GM03348 (cell line): ENCODE measurements at regions not wholly inside any gene's neighbourhood (a gene's known extent, or its start where the extent isn't known, plus 50 kb on each side); places are given as distances from the start of the nearest gene placed in this dataset.

Experiments used
- DNase-seq: peaks from one replicate; pipeline ENCODE4 v3.0.0; 2012; ENCODE audit warnings: low spot score

DNA sequence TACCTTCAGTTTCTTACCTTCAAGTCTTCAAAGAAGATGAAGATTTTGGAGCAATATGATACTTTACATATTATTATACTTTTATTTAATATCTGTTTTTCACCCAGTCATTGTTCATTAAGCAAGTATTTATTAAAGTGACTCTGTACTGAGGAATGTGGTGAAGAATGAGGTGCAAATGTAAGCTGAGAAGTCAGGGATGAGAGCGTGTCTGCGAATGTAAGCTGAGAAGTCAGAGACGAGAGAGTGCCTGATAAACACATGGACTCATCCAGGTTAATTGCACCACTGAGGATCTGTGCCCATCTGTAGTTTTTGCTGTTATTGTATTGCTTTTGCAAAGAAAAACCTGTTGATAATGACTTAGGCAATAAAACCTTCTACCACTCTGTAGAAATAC is 211.9 kb upstream of the FAR2 start:
- peak; percentile 54 for DNase-seq

- DNase-seq, result no peak
Measured at GRCh38 chr12:28938056-28938455, 211.0 kb upstream of the FAR2 start.

- no peak for DNase-seq
Measured at GRCh38 chr12:28938581-28939235, 210.4 kb upstream of the FAR2 start.

- no peak for DNase-seq
Measured at GRCh38 chr12:28939427-28939826, 209.7 kb upstream of the FAR2 start.

DNA sequence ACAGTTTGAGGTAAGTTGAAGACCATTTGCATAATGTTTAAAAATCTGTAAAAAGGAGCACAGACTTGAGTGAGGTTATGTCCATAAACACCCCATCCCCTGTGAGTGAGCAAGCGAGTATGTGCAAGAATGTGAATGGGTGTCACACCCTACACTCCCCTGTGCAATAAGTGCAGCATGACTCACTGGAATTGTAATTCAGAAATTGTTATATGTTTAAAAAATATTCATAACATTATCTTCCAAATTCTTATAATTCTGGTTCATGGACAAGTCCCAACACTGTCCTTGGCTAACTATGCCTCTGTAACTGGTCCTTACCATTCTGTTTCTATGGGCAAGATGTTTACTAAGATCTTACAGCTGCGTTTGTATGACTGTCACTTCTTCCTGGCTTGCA is 207.8 kb upstream of the FAR2 start:
- DNase-seq, result peak; percentile 45

DNA sequence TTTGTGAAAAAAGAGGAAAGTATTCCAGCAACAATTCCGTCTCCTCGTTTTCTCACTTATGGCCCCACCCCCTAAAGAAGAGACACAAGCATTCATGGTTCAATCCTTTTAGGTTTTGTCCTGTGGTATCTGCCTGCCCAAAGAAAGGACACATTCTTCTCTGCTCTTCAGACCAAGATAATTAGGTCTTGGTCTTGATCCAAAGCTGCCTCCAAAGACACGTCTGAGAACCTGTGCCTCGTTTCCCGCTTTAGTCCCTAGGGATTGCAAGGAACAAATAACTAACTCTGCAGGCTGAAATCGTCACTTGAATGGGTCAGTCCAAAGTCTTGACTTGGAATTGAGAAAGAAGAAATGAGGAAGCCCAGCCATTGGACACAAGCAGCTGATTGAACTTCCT is 202.7 kb upstream of the FAR2 start:
- DNase-seq, result no peak

DNA sequence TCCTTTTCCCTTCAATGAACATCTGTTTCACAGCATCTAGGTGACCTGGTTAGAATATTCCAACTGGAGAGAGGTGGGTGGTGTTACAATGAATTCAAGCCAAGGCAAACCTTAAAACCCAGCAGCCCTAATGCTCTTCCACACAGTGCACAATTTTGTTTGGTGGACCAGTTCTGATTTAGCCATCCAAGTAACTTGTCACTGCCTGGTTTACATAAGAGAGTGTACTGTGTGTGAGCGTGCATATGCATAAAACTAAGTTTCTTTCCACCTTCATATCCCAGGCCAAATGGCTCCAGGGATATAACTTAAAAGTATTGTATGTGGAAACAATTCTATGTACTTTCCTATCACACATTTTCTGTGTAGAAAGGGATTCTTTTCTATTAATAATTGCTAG is 200.4 kb upstream of the FAR2 start:
- no peak for DNase-seq

GRCh38 chr12:28949184-28949583 is 199.9 kb upstream of the FAR2 start:
- DNase-seq, result no peak

- no peak for DNase-seq
Measured at GRCh38 chr12:28950049-28950448, 199.0 kb upstream of the FAR2 start.

DNA sequence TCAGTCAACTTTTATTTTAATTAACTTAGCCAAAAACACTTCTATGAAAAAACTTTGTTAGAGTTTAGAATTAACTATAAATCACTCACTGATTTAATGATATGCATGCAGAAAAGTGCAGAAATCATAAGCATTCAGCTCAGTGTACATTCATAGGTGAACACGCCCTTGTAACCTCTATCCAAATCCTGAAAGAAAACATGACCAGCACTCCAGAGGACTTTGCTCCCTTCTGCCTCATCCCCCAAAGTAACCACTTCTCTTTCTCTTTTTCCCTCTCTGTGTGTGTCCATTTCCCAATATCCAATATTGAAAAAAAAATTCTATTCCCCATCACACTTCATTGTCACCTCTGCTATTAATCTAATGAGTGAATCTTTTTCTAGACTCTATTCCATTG is 197.1 kb upstream of the FAR2 start:
- DNase-seq, result no peak

DNA sequence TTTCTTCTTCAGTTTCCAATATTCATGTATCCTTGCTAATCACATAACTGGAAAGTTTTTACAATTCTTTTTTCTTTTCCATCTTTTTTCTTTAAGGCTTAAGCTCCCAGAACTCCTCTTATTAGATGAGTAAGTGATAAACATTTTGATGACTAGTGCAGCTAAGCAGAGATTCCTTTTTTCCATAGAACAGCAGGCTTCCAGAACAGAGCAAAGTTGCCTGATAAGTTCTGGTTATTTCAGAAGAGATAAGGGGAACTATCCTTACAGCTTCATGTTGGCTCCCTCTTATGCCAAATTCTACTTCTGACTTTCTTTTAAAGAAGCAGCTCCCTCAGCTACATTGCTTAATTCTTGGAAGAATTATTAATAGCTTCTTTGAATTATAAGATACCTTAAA is 194.7 kb upstream of the FAR2 start:
- DNase-seq, result no peak

DNA sequence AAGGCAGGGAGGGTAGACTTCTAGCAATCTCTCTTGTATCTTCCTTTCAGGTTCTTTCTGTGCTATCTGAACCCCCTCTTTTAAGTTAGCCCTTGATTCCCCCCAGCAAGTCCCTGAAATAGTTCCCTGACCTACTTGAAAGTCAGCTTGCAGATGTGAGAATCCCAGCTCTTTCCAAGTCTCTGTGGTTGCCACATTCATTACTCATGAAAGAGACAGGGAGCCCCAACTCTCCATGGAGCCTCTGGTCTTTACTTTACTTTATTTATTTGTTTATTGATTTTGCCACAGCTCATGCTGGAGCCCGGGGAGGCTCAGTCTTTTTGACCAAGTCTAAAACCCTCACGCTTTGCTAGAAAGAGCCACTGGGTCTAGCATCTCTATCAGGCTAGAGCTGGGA is 193.6 kb upstream of the FAR2 start:
- DNase-seq, result peak; percentile 15

DNA sequence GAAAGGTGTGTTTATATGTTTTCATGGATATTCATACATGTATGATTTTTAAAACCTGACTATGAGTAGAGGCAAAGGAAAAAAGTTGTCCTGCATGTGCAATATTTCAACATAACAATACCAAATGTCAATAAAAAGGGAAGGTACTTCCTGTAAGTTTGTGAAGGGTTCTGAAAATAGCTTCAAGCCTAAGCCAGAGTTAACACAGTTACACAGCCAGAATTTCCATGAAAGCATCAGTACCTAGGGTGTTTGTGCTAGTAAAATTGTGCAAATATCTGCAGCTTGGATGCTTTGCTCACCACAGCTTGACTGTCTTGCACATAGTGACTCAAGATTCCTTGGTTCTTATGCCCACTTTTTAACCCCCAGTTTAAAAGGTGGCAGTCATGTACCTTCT is 193.1 kb upstream of the FAR2 start:
- DNase-seq, result no peak

GRCh38 chr12:28958553-28959195 is 190.4 kb upstream of the FAR2 start:
- DNase-seq, result peak; percentile 16

DNA sequence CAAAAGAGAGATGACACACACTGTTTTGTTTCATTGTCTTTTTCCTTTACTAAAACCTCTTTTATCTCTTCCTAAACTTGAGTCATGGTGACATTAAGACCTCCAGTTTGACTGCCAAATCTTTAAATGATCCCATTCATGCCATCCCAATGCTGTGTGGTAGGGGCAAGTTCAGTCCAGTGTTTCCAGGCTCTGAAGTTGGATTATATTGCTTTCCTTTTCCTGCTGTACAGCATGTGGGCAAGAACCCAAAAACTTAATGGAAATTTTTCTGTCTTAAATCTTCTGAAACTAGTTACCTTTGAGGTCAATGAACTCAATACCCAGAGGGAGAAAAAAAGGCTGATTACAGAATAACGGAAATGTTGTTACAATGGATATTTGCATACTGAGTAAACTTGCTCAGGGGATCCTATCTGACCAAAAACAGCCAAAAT is 187.1 kb upstream of the FAR2 start:
- DNase-seq, result no peak

DNA sequence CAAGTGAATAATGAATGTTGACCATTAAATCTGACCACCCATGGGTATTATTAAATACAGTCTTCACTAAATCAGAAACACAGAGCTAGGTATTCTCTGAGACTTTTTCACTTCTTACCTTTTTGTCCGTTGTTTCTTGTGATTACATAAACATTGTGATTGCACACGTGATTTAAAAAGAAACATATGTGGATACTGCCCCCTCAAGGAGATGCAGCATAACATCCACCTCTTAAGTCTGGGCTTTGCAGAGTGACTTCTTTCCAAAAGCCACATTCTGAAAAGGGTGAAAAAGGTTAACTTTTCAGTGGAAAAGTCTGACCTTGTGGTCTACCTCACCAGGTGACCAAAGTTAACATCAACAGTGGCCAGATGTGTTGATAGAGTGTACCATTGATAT is 185.5 kb upstream of the FAR2 start:
- peak; percentile 23 for DNase-seq

GRCh38 chr12:28966046-28966780 is 182.9 kb upstream of the FAR2 start:
- no peak for DNase-seq

GRCh38 chr12:28967426-28967825 is 181.7 kb upstream of the FAR2 start:
- DNase-seq, result no peak

- no peak for DNase-seq
Measured at GRCh38 chr12:28973491-28973890, 175.6 kb upstream of the FAR2 start.

- DNase-seq, result no peak
Measured at GRCh38 chr12:28974166-28974565, 174.9 kb upstream of the FAR2 start.

DNA sequence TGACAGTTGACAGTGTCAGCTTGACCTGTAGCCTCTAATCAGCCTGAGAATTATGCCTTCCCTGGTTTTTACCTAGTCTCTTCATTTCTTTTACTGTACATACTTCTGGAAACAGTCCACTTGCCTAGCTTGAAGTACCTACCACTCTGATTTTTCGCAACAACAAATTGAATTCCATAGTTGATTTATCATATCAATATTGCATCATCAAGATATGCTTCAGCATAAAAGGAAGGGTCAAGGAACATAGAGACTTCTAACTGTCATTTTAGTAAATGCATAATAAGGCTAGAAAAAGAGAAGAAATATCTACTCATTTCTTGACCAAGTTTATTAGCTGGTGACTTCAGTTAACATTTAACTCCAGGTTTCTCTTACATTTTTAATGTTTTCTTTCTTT is 174.2 kb upstream of the FAR2 start:
- DNase-seq, result no peak

DNA sequence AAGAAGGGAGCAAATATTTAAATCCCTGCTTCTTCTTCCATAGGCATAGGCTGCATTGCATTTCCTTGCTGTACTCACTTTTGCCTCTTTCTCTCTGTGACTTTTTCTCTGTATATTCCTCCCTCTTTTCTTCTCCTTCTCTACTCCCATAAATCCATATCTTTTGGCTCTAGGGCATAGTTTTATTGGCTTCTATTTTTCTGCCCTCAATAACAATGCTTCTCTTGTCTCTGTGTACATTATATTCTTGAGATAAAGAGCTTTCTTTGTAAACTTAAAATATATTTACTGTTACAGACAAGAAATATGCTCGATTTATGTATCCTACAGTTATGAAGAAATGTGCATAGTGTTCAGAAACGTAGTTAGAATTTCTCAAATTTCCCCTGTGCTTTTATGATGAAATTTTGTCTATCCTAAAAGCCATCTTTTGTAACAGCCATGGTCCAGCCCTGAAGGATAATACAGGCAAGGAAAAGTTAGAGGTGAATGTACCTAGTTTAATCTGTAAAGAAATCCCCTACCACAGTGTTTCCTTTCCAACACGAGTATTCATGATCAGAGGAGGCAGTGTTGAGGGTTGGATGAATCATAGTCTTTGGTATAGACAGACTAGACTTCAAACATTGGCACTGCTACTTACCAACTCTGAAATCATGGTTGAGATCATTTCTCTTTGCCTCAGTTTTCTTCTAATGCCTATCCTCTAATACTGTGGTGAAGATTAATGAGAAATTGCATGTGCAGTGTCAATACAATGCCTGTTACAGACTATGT is 173.3 kb upstream of the FAR2 start:
- no peak for DNase-seq

DNA sequence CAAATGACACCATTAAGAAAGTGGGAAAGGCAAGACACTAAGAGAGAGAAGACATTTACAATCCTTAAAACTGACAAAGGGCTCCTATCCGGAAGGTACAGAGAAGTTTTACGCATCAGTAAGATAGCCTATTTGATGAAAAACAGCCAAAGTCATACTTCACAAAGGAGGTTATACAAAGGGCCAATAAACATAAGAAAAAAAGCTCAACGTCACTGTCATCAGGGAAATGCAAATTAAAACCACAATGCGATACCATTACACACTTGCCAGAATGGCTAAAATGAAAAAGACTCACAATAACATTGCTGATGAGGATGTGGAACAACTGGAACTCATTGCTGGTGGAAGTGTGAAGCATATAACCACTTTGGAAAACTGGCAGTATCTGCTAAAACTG is 168.6 kb upstream of the FAR2 start:
- no peak for DNase-seq
